Tibial artery (tissue), 4 donors: ENCODE measurements at regions not wholly inside any gene's neighbourhood (a gene's known extent, or its start where the extent isn't known, plus 50 kb on each side); places are given as distances from the start of the nearest gene placed in this dataset.

Experiments used
- DNase-seq, 2 donors: peaks; one replicate each; pipeline ENCODE4 v3.0.0-alpha.2; 2019
- H3K27ac ChIP-seq, 2 donors: fragments of 200-600 bp; sonication (generic) in 1 of 2; 1 replicate in 1 of 2; 2 replicates in 1 of 2; pipeline ENCODE4 v1.5.1; 2018 to 2019; ENCODE audit warnings: mild to moderate bottlenecking in 1 of 2
- H3K27me3 ChIP-seq, 2 donors: fragments of 200-600 bp; sonication (generic) in 1 of 2; one replicate each; pipeline versions ENCODE4 v1.5.1 to v1.6.0; 2016 to 2019
- H3K36me3 ChIP-seq, 3 donors: fragments of 200-600 bp; sonication (generic) in 2 of 3; one replicate each; pipeline ENCODE4 v1.5.1; 2016 to 2019; ENCODE audit warnings: mild to moderate bottlenecking in 2 of 3
- H3K4me1 ChIP-seq, 4 donors: fragments of 200-600 bp; sonication (generic) in 2 of 4; 1 replicate in 3 of 4; 2 replicates in 1 of 4; pipeline ENCODE4 v1.5.1; 2016 to 2019
- H3K4me3 ChIP-seq, 2 donors: fragments of 200-600 bp; sonication (generic) in 1 of 2; 1 replicate in 1 of 2; 2 replicates in 1 of 2; pipeline ENCODE4 v1.5.1; 2018 to 2019; ENCODE audit warnings: mild to moderate bottlenecking in 2 of 2
- H3K9me3 ChIP-seq, 3 donors: fragments of 200-600 bp; sonication (generic) in 1 of 3; one replicate each; pipeline ENCODE4 v1.5.1; 2016 to 2019
- intact Hi-C: fragments of 100-400 bp; cut with DNase I; formaldehyde crosslinking; loops from one replicate; pipeline ENCODE4 v1.15.0; 2023; ENCODE audit warnings: low total_unique reads
- TF ChIP-seq, protein P1 (sequence below), 2 experiments: fragments of 200-600 bp in 1 of 2; fragments of 450-650 bp in 1 of 2; IDR thresholded peaks; one replicate each; pipeline ENCODE4 v1.5.1; 2017 to 2019; ENCODE audit warnings: antibody characterized with exemption in 2 of 2, mild to moderate bottlenecking in 1 of 2, moderate library complexity in 1 of 2

DNA sequence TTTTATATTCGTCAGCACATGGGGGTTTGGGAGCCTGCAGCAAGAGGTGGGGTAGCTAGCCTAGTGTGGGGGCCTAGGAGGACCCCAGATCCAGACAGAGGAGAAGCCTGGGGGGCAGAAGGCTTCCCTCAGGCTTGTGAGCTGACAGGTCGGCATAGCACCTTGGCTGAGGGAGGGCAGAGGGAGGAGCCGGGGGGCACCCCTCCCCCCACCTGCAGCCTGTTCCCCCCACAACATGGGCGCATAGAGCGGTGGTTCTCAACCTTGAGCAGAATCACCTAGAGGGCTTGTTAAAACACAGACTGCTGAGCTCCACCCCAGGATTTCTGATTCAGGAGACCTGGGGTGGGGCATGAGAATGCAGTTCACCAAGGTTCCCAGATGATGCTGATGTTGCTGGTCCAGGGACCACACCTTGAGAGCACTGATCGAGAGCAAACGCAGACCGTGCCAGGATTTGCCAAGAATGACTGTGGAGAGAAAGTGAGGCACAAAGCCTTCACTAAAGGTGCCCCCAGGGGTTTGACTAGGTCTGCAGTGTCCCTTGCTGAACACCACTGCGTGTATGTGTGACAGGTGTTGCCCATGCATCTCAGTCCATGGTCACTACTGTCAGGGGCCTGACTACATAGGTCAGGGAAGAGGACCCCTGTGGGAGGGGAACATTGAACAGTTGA is 163.3 kb downstream of the MACROH2A1 start:
- H3K4me3 ChIP-seq: no peak overlapping the region
- H3K27me3 ChIP-seq: no peaks in the 10 kb centered on the region
- H3K9me3 ChIP-seq: no peaks in the 10 kb centered on the region
- peaks cover 0 to 58% (median 38%) of the 10 kb centered on the region in 4 donors for H3K4me1 ChIP-seq
- DNase-seq: peak in 1 of 2 donors; percentile 31
- TF ChIP-seq, protein P1, sequence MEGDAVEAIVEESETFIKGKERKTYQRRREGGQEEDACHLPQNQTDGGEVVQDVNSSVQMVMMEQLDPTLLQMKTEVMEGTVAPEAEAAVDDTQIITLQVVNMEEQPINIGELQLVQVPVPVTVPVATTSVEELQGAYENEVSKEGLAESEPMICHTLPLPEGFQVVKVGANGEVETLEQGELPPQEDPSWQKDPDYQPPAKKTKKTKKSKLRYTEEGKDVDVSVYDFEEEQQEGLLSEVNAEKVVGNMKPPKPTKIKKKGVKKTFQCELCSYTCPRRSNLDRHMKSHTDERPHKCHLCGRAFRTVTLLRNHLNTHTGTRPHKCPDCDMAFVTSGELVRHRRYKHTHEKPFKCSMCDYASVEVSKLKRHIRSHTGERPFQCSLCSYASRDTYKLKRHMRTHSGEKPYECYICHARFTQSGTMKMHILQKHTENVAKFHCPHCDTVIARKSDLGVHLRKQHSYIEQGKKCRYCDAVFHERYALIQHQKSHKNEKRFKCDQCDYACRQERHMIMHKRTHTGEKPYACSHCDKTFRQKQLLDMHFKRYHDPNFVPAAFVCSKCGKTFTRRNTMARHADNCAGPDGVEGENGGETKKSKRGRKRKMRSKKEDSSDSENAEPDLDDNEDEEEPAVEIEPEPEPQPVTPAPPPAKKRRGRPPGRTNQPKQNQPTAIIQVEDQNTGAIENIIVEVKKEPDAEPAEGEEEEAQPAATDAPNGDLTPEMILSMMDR (IDR thresholded peaks at IDR 0.05): no peak
- no peaks in the 10 kb centered on the region for H3K36me3 ChIP-seq
- no peak overlapping the region for H3K27ac ChIP-seq
- intact Hi-C loops: no loop called here

DNA sequence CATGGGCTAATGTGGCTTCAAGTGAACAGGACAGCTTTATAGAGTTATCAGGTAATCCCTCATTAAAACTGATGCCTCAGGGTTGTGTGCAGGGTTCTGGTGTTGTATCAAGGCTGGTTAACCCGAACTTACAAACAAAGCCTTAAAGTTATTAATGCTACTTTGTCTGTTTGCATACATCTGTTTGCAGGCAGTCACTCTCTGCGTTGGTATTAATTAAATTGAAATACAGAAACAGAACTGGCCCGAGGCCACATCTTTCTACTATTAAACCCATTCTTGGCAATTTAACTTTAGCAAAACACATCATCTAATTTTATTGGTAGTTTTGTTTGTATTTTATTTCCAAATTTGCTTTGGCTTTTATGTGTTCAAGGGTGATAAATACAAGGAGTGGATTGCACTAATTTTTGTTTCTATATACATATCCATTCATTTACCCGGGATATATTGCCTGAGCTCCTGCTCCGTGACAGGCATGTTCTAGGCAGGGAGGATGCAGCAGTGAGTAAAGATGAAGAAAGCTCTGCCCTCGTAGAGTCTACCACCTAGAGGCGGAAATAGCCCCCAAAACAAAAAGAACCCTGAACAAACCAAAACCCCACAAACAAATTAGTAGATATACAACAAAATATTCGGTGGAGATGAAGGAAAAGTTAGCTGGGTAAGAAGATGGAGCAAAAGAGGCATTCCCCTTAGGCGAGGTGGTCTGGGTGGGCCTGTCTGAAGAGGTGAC is 164.2 kb downstream of the MACROH2A1 start:
- DNase-seq: no peak
- peaks cover 0 to 58% (median 37%) of the 10 kb centered on the region in 4 donors for H3K4me1 ChIP-seq
- intact Hi-C loops: no loop called here
- TF ChIP-seq, protein P1 (IDR thresholded peaks at IDR 0.05): no peak
- no peaks in the 10 kb centered on the region for H3K27me3 ChIP-seq
- no peaks in the 10 kb centered on the region for H3K36me3 ChIP-seq
- H3K27ac ChIP-seq: no peak overlapping the region
- no peak overlapping the region for H3K4me3 ChIP-seq
- no peaks in the 10 kb centered on the region for H3K9me3 ChIP-seq

GRCh38 chr5:135234242-135234641 is 164.8 kb downstream of the MACROH2A1 start:
- Histone ChIP-seq H3K27me3 (no peaks in the 10 kb centered on the region), H3K9me3 (no peaks in the 10 kb centered on the region), H3K4me3 (no peak overlapping the region), H3K36me3 (no peaks in the 10 kb centered on the region), H3K27ac (no peak overlapping the region), H3K4me1 (peaks cover 0 to 57% (median 32%) of the 10 kb centered on the region in 4 donors)
- DNase-seq: peak in 1 of 2 donors; percentile 31
- intact Hi-C loops: no loop called here
- TF ChIP-seq, protein P1 (IDR thresholded peaks at IDR 0.05): no peak

GRCh38 chr5:135233477-135233876 is 165.6 kb downstream of the MACROH2A1 start:
- DNase-seq: peak in 1 of 2 donors; percentile 60
- peaks cover 0 to 49% (median 25%) of the 10 kb centered on the region in 4 donors for H3K4me1 ChIP-seq
- no peaks in the 10 kb centered on the region for H3K27me3 ChIP-seq
- no peak overlapping the region for H3K4me3 ChIP-seq
- H3K9me3 ChIP-seq: no peaks in the 10 kb centered on the region
- peak overlapping the region; percentile 23 to 61 for H3K27ac ChIP-seq
- intact Hi-C loops: no loop called here
- TF ChIP-seq, protein P1 (IDR thresholded peaks at IDR 0.05): no peak
- no peaks in the 10 kb centered on the region for H3K36me3 ChIP-seq

DNA sequence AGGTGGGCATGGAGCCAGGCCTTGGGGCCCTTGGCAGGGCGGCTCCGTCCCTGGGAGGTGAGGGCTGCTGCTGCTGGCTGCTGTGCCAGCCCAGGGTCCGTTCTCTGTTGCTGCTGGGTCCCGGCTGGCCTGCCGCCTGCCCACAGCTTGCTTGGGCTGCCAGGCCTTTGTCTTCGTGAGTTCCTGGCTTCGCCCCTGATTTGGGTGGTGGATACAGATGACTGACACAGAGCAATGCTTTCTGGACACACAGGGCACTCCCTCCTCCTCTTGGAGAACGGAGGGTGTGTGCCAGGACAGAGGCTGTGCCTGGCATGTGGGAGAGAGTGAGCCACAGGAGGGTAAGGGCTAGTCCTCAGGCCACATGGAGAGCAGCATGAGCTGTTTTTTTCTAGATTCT is 166.1 kb downstream of the MACROH2A1 start:
- H3K27me3 ChIP-seq: no peaks in the 10 kb centered on the region
- H3K27ac ChIP-seq: peak overlapping the region; percentile 23 to 61
- H3K36me3 ChIP-seq: no peaks in the 10 kb centered on the region
- peak in 1 of 2 donors; percentile 79 for DNase-seq
- no peaks in the 10 kb centered on the region for H3K9me3 ChIP-seq
- intact Hi-C loops: no loop called here
- peaks cover 0 to 45% (median 24%) of the 10 kb centered on the region in 4 donors for H3K4me1 ChIP-seq
- no peak overlapping the region for H3K4me3 ChIP-seq
- TF ChIP-seq, protein P1 (IDR thresholded peaks at IDR 0.05): no peak
